GM18520 (cell line): ENCODE measurements at regions not wholly inside any gene's neighbourhood (a gene's known extent, or its start where the extent isn't known, plus 50 kb on each side); places are given as distances from the start of the nearest gene placed in this dataset.
"Not testable (repeated sequence)": the region's sequence is repeated elsewhere in the genome, so short reads cannot be mapped to it uniquely, and the experiment has no call there.

Source experiments
- ATAC-seq: cut with Tn5 transposase; IDR thresholded peaks from one replicate; pipeline ENCODE4 v1.9.1; 2021; ENCODE audit not compliant: unreplicated experiment

GRCh38 chr2:128593518-128593878, 274.8 kb upstream of the HS6ST1 start:
- no peak for ATAC-seq

GRCh38 chr2:128593879-128594650, 275.4 kb upstream of the HS6ST1 start:
- no peak for ATAC-seq

- no peak for ATAC-seq
Observed at GRCh38 chr2:128594651-128594910, 275.9 kb upstream of the HS6ST1 start.

GRCh38 chr2:128594953-128595677, 276.4 kb upstream of the HS6ST1 start:
- ATAC-seq: no peak

- no peak for ATAC-seq
Observed at GRCh38 chr2:128595763-128596395, 277.2 kb upstream of the HS6ST1 start.

- no peak for ATAC-seq
Observed at GRCh38 chr2:128596396-128597120, 277.9 kb upstream of the HS6ST1 start.

GRCh38 chr2:128597121-128597762, 278.6 kb upstream of the HS6ST1 start:
- ATAC-seq: no peak

GRCh38 chr2:128598260-128598659, 279.6 kb upstream of the HS6ST1 start:
- not testable (repeated sequence) for ATAC-seq

- no peak for ATAC-seq
Observed at GRCh38 chr2:128598862-128599441, 280.3 kb upstream of the HS6ST1 start.

GRCh38 chr2:128599700-128600099, 281.0 kb upstream of the HS6ST1 start:
- no peak for ATAC-seq

- no peak for ATAC-seq
Observed at GRCh38 chr2:128600581-128601297, 282.1 kb upstream of the HS6ST1 start.

GRCh38 chr2:128601298-128602037, 282.8 kb upstream of the HS6ST1 start:
- ATAC-seq: no peak

GRCh38 chr2:128602038-128602698, 283.5 kb upstream of the HS6ST1 start:
- ATAC-seq: no peak

GRCh38 chr2:128602699-128603101, 284.0 kb upstream of the HS6ST1 start:
- ATAC-seq: no peak

- ATAC-seq: no peak
Observed at GRCh38 chr2:128603411-128603924, 284.8 kb upstream of the HS6ST1 start.

- no peak for ATAC-seq
Observed at GRCh38 chr2:128604045-128604444, 285.4 kb upstream of the HS6ST1 start.

- not testable (repeated sequence) for ATAC-seq
Observed at GRCh38 chr2:128604581-128604980, 285.9 kb upstream of the HS6ST1 start.

GRCh38 chr2:128605421-128605820, 286.8 kb upstream of the HS6ST1 start:
- ATAC-seq: no peak

- no peak for ATAC-seq
Observed at GRCh38 chr2:128605931-128606330, 287.3 kb upstream of the HS6ST1 start.
